ENCODE measurements at regions not wholly inside any gene's neighbourhood (a gene's known extent, or its start where the extent isn't known, plus 50 kb on each side); places are given as distances from the start of the nearest gene placed in this dataset.
"Not testable (repeated sequence)": the region's sequence is repeated elsewhere in the genome, so short reads cannot be mapped to it uniquely, and the experiment has no call there.

DNA sequence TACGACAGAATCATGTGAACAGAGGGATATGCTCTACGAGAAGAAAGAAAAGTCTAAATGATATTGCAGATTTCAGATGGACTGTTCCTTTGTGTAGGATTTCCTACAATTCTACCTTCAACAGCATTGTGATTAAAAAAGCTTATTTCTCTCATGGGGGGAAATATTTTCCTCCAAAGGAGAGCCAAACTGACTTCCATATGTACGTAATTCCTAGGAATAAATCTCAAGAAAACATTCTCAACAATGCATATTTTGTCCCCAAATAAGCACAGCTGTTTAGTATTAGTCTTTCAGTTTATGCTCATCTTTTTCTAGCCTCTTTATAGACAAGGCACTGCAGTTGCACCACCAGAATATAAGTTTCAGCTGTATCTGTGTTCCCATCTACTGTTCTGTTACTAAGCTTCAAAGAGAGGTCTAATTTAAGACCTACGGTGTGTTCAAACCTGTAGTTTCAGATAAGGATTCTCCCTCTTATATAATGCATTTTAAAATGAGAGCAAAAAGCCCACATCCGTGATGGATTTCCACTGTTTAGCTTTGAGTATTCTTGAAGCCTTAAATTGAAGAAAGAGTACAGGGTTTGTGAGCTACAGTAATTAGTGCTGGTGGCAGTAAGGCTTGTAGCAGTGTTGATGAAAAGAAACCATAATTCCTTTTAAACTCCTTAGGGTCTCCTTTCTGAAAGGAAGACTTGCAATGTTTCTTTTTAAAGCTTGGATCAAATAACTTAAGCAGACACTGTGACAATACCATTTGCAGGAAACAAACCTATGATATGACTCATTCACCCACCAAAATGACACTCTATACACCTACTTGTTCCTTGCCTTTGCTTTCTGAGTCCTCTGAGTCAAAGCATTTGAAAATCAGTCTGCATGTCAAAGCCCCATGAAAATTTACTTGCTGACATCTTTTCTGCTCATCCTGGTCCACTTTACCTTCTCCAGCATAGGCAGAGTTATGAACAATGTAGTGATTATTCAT is 754.1 kb downstream of the NOVA1 start:
- DNase-seq: no peak

DNA sequence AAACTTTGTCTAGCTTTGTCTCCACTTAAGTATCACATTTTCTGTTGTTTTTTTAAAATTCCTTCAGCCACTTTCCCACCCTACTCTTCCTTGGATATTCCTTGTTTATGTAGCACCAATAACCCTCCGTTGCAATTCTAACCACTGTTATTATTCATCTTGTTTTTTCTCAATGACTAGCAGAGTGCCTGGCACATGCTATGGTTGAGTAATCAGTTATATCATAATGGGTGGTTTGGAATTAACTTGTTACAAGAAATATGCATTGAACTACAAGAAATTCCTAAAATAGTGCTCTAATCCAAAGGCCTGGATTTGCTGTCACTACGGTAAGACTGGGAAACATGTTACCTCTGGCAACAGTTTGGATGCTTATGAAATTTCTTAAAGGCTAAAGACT is 756.6 kb downstream of the NOVA1 start:
- DNase-seq: no peak

DNA sequence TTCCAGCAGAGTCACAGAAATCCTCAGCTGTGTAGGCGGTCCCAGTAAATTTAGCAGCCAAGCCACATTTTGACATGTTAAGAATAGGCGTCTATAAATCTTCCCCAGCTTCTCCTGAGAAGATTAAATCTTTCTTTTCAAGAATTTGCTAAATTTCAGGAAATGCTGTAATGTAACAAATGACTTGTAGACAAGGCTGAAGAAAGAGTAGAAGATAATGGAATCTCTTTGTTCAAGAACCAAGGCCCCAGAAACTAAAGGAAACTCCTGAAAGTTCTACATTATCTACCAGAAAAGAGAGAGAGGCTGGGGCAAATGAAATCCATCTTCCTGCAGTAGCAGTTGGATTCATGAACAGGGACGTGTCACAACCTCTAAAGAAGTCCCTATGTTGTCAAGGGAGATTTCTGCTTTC is 760.3 kb downstream of the NOVA1 start:
- no peak for DNase-seq

DNA sequence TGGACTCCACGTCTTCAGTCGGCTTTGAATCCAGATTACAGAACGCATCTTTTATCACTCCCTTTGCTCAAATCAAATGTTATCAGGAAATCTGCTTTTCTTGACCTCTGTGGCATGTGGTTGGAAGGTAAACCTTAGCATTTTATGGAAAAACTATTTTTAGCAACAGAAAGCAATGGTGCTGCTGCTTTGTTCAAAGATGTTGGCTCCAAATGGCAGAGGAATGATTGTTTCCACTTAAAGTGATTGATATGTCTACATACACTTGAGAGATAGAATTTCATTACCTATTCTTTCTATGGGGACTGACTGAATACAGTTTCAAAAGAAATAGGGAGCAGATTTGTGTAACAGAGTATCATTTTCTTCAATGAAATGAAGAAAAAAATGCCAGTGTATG is 761.2 kb downstream of the NOVA1 start:
- no peak for DNase-seq

DNA sequence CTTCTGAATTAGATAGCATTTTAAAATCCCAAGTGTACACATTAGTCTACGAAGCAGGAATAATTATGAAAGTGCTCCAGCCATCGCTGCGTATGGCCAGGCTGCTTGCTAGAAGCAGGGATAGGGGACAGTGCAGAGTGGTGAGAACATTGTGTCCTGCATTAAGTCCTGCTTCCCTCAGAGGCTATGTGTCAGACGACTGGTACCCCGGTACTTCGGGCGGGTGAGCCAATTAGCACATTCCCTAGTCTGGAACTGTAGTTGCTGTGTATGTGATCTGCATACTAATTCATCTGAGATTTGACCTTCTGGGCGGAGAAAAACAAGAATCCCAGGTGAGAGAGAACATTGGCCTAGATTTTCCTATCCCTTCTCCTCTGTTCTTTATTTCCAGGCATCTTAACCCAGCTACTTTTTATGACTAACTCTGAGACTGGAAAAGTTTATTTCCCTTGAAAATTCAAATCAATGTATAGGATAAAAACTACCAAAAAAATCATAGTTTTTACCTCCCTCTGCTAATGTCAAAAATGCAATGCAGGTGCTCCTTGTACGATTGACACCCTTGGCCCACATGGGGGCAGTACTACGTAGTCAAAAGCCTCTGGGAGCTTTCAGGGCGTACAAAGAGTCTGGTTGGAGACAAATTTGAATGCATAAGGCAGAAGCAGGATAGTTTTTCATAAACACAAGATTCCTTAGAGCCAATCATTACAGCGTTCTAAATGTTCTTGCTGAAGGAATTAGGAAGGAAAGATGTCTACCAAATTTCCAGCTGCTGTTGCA is 764.3 kb downstream of the NOVA1 start:
- DNase-seq: peak; percentile 4

DNA sequence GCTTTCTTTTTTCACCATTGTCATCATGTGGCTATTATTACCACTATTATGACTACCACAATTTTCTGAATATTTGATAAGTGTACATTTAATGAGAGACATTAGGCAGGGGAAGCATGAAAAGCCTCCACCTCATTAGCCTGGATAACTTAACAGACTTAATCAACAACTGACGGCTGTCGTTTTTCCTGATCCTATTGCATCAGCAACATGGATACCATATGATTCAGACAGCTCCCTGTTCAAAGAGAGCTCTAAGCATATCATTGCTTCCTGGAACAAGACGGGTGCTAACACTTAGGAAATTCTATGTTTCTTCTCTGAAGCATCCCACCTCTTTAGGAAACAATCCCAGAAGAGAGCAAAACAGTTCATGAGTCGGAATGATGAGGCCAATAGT is 765.2 kb downstream of the NOVA1 start:
- DNase-seq: no peak

DNA sequence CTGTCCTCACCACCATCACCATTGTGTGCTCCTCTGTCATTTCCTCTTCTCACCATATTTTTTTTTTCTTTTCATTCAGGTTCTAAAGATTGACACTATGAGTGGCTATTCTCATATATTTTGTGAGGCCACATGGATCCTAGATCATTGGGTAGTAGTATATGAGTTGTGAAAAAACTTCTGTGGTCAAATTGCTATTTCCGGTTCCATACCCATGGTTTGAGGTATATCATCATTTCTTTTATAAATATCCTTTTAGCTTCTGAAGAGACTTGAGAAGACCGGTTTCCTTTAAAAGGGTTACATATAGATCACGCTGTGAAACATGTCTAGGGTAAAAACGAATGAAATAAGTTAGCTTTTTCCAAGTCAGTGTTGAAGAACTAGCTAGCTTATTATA is 769.3 kb downstream of the NOVA1 start:
- DNase-seq: no peak

DNA sequence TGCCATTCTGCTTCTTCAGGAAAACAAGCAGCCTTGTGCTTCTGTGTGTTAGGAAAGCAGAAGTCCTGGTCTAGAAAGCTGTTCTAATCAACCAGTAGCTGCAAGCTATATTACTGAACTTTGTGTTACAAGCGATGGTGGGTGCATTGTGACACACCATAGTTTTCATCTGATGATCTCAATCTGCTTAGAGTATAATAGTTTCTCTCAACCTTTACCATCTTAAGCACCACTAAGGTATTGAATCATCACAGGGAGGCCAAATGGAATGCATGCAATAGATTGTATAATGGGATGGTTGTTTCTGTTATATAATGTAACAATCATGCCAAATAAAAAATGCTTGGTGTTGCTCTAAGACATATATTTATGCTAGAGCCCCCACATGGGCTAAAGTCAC is 771.7 kb downstream of the NOVA1 start:
- DNase-seq: no peak

DNA sequence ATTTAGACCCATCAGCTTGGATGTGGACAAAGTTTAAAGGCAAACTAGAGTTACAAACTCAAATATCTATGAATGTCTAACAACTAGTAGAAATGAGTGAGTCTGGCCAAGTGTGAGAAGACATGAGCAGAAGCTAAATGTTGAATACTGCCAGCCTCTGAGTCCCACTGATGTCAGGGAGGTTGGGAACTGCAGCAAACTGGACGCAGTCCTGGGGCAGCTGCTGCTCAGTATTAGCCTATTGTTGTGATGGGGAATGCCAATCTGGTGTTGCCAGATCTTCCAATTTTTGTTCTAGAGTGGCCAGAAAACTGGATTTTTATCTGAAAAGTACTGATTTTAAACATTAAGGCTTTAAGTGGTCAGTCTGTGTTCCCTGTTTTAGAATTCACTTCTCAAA is 770.4 kb upstream of the STXBP6 start:
- DNase-seq: no peak

DNA sequence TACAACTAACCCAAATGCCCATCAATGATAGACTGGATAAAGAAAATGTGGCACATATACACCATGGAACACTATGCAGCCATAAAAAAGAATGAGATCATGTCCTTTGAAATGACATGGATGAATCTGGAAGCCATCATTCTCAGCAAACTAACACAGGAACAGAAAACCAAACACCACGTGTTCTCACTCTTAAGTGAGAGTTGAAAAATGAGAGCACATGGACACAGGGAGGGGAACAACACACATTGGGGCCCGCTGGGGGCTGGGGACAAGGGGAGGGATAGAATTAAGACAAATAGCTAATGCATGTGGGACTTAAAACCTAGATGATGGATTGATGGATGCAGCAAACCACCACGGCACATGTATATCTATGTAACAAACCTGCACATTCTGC is 764.7 kb upstream of the STXBP6 start:
- DNase-seq: not testable (repeated sequence)

DNA sequence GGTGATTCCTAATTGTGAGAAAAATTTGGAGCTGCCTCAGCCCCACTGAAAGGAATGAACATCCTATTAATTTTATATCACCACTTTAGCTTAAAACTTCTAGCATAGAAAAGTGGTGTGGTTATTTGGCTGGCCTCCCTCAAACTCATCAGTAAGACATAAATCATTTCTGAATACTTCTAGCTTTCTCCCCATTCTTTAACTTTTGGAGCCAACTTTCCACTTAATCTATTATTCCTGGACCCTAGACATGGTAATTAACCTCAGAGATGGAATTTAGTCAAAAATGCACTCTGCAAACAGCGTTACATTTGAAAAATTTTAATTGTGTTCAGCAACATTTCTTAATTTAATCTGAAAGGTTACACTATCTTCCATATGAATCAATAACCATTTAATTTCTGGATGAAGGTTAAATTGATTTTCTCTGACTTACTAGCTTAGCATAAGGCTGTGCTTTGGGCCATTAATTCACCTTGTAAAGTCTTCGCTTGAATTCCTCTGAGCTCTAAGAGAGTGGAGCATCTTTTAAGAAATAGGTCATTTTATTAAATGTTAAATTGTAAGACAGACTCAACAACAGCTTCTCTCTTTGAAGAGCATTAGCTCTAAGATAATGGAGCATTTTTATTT is 753.6 kb upstream of the STXBP6 start:
- DNase-seq: no peak

DNA sequence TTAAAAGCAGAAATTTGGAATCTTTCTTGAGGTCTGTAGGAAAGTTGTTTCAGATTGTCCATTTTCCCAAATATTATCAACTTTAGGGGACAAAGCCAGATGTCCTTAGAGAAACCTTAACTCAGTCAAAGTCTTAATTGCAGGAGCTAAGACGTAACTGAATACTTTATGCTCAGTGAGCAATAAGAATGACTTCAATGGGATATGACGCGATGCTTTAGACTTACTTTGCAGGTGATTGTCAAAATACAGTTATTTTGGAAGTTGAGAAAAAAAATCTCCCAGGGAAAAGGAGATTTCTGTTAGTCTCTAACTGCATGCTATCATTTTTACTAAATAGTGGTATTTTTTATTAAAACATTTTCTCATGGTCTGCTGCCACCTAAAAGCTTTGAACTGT is 750.9 kb upstream of the STXBP6 start:
- DNase-seq: no peak

DNA sequence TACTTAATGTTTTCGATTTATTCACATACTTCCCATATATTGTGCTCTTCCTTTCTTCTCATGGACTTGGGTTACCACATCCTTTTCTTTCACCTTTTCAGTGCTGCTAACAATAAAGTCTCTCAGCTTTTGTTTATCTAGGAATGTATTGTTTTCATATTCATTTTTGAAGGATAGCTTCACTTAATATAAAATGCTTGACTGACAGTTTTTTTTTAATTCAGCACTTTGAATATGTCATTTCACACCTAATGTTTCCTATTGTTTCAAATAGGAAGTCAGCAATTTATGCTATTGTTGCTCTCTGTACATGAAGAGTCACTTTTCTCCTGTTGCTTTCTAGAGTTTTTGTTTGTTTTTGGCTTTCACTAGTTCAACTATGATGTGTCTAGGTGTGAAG is 738.3 kb upstream of the STXBP6 start:
- DNase-seq: no peak

DNA sequence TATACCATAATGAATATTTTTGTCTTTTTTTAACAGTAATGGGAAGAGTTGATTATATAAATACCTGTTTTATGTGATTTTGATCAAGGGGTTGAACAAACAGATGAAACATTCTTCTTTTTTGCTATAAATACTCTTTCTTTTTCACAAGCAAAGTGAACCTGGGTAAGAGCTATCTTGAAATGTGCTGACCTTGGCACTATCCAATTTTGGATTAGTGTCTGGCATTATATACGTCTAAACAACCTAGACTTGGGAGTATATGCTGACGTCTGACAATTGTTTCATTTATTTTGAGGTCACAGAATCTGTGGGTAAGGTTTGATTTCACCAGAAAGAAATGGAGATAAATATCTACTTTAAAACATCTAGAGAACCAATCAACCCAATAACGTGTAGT is 716.0 kb upstream of the STXBP6 start:
- DNase-seq: no peak

DNA sequence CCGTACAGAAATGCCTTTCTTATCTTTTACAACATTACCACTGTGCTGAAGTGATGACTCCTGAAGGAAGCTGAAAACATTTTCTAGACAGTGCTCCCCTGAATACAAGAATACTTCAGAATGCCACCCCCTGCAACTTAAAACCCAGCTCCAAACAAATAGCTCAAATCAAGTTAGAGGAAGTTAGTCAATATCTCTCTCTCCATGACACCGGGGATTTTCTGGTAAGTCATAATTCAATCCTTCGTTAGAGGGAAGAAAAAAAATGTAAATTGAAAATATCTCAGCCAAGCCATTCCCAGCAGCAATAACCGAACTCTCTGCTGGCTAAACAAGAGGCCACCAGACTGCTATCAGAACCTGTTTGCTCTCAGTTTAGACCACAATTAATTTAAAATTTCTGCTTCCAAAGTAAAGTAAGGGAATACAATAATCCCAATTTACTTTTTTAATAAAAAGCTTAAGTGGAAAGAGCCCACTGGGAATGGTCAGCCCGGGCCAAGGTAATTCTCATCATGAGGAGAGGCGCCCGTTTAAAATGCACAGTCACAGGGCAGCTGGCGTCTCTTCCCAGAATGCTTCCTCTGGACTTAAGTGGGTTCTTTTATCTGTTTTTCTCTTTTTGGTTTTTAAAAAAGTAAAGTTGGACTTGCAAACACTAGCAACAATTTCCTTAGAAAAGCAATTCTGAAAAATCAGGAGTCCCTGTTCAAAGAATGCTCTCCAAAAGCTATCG is 710.1 kb upstream of the STXBP6 start:
- DNase-seq: no peak

DNA sequence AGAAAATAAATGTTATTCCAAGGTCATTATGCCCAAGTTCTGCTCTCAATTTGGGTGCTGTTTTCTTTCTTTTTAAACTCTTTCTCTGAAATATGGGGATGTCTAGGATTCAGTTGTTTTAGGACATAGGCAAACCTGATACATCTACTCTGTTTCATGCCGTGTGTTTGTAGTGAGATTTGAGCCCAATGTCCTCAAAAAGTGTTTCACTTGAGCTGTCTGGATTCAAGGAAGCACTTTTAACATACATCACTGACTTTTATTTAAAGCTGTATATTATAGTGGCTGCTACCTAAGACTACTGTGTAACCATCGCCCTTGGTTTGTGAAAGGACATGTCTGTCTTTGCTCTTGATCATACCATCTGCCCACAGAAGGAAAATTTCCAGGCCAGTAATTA is 709.3 kb upstream of the STXBP6 start:
- DNase-seq: no peak

DNA sequence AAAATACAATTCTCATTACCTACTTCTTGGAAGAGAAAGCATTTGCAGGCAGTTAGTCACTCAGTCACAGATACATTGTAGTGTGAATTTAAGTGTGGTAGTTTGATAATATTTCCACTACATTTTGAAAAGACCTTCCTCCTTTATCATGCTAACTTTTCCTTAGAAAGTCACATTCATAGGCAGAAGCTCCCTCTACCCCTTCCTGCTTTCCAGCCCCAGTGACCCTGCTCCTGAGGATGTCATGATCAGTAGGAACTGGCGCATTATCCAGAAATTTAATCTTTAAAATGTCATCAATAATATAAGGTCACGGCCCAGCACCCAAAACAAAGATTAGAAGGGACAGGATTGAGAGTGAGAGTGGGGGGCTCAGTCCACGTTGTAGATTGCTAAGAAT is 707.4 kb upstream of the STXBP6 start:
- no peak for DNase-seq

DNA sequence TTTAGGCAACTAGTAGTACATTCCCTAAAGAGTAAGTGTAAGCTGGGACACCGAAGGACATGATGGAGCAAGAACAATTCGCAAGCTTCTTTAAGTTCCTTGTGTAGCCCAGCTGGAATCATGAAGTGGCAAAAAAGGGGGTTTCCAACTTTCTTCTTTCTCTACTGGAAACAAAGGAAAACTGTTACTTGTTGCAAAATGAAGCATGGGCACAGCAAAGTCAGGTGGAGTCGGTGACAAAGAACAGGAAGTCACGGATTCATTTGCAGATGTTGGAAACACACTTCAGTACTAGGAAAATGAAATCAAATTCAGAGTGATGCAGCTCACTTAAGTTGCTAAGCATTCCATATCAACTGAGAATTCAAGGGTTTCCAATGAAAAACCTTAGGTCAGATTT is 706.9 kb upstream of the STXBP6 start:
- no peak for DNase-seq

DNA sequence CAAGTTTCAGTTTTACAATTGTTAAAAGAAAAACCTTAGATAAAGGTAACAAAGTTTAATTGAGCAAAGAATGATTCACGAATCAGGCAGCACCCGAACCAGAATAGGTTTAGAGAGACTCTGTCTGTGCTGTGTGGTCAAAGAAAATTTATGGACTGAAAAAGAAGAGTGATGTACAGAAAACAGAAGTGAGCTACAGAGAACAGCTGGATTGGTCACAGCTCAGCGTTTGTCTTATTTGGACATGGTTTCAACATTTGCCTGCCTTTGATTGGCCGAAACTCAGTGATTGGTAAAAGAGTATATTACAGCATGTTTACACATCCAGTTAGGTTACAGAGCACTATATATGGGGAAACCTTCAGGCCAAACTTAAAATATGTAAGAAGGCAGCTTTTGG is 703.2 kb upstream of the STXBP6 start:
- no peak for DNase-seq

DNA sequence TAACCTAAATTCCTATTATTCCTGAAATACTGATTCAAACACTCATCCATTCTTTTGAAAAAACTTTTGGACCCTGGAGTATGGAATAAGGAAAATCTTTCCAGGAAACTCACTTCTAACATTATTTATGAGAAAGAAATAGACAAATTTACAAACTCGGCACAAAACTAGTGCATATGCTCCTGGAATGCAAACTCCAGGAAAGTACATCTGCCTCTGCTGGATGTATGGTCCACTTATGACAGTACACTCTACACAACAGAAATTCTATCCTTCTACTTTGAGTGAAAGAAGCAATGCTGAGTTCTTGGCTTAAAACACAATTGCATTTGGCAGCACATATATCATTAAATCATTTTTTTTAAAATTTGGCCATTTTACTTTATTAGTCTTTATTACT is 700.5 kb upstream of the STXBP6 start:
- no peak for DNase-seq

Data from activated CD4-positive, alpha-beta T cell treated with anti-CD3 and anti-CD28 coated beads for 48 hours (primary cell).